GM21360 (cell line): ENCODE measurements at regions not wholly inside any gene's neighbourhood (a gene's known extent, or its start where the extent isn't known, plus 50 kb on each side); places are given as distances from the start of the nearest gene placed in this dataset.
"Not testable (repeated sequence)": the region's sequence is repeated elsewhere in the genome, so short reads cannot be mapped to it uniquely, and the experiment has no call there.

ENCODE experiments used
- ATAC-seq: cut with Tn5 transposase; IDR thresholded peaks from one replicate; pipeline ENCODE4 v1.9.1; 2021; ENCODE audit warnings: mild to moderate bottlenecking, moderate library complexity; ENCODE audit not compliant: unreplicated experiment

GRCh38 chr9:26789959-26790358, 102.6 kb downstream of the CAAP1 start:
- ATAC-seq, result no peak

GRCh38 chr9:26786564-26786963, 106.0 kb downstream of the CAAP1 start:
- ATAC-seq, result no peak

GRCh38 chr9:26782899-26783298, 109.7 kb downstream of the CAAP1 start:
- ATAC-seq, result no peak

GRCh38 chr9:26781906-26782305, 110.7 kb downstream of the CAAP1 start:
- no peak for ATAC-seq

GRCh38 chr9:26780307-26780706, 112.3 kb downstream of the CAAP1 start:
- ATAC-seq, result not testable (repeated sequence)

GRCh38 chr9:26779062-26779461, 113.5 kb downstream of the CAAP1 start:
- no peak for ATAC-seq

GRCh38 chr9:26775391-26775790, 117.2 kb downstream of the CAAP1 start:
- no peak for ATAC-seq

- no peak for ATAC-seq
Observed at GRCh38 chr9:26773056-26773455, 119.5 kb downstream of the CAAP1 start.

- no peak for ATAC-seq
Observed at GRCh38 chr9:26770821-26771220, 121.8 kb downstream of the CAAP1 start.

- no peak for ATAC-seq
Observed at GRCh38 chr9:26768145-26768544, 124.5 kb downstream of the CAAP1 start.

- no peak for ATAC-seq
Observed at GRCh38 chr9:26760675-26761074, 131.9 kb downstream of the CAAP1 start.

GRCh38 chr9:26758655-26759054, 133.9 kb downstream of the CAAP1 start:
- ATAC-seq, result no peak

GRCh38 chr9:26756881-26757280, 135.7 kb downstream of the CAAP1 start:
- no peak for ATAC-seq

GRCh38 chr9:26755476-26755875, 137.1 kb downstream of the CAAP1 start:
- no peak for ATAC-seq

GRCh38 chr9:26754509-26755164, 138.0 kb downstream of the CAAP1 start:
- no peak for ATAC-seq

GRCh38 chr9:26753971-26754370, 138.6 kb downstream of the CAAP1 start:
- ATAC-seq, result no peak

GRCh38 chr9:26750162-26750561, 142.4 kb downstream of the CAAP1 start:
- ATAC-seq, result no peak

GRCh38 chr9:26748449-26749058, 144.0 kb downstream of the CAAP1 start:
- no peak for ATAC-seq

GRCh38 chr9:26747611-26748010, 145.0 kb downstream of the CAAP1 start:
- ATAC-seq, result no peak

GRCh38 chr9:26746357-26747072, 146.1 kb downstream of the CAAP1 start:
- ATAC-seq, result peak; percentile 83

GRCh38 chr9:26745111-26745510, 147.5 kb downstream of the CAAP1 start:
- ATAC-seq, result no peak
